ENCODE measurements at regions not wholly inside any gene's neighbourhood (a gene's known extent, or its start where the extent isn't known, plus 50 kb on each side); places are given as distances from the start of the nearest gene placed in this dataset.

GRCh38 chr20:48358176-48359054, 469.4 kb downstream of the PREX1 start:
- DNase-seq (ENCODE audit: low read depth, low spot score) = no peak

GRCh38 chr20:48357714-48358113, 470.1 kb downstream of the PREX1 start:
- no peak for DNase-seq (ENCODE audit: low read depth, low spot score)

- no peak for DNase-seq (ENCODE audit: low read depth, low spot score)
Measured at GRCh38 chr20:48354903-48355302, 472.9 kb downstream of the PREX1 start.

GRCh38 chr20:48354320-48354876, 473.4 kb downstream of the PREX1 start:
- no peak for DNase-seq (ENCODE audit: low read depth, low spot score)

GRCh38 chr20:48352628-48353027, 475.2 kb downstream of the PREX1 start:
- DNase-seq (ENCODE audit: low read depth, low spot score) = no peak

- no peak for DNase-seq (ENCODE audit: low read depth, low spot score)
Measured at GRCh38 chr20:48352042-48352441, 475.8 kb downstream of the PREX1 start.

GRCh38 chr20:48350313-48350988, 477.3 kb downstream of the PREX1 start:
- peak; percentile 78 for DNase-seq (ENCODE audit: low read depth, low spot score)

GRCh38 chr20:48349656-48350055, 478.1 kb downstream of the PREX1 start:
- DNase-seq (ENCODE audit: low read depth, low spot score) = no peak

- DNase-seq (ENCODE audit: low read depth, low spot score) = no peak
Measured at GRCh38 chr20:48348022-48348421, 479.8 kb downstream of the PREX1 start.

GRCh38 chr20:48342822-48343513, 484.8 kb downstream of the PREX1 start:
- DNase-seq (ENCODE audit: low read depth, low spot score) = no peak

- DNase-seq (ENCODE audit: low read depth, low spot score) = no peak
Measured at GRCh38 chr20:48340883-48341281, 486.9 kb downstream of the PREX1 start.

- no peak for DNase-seq (ENCODE audit: low read depth, low spot score)
Measured at GRCh38 chr20:48339986-48340882, 487.6 kb downstream of the PREX1 start.

GRCh38 chr20:48339190-48339985, 488.4 kb downstream of the PREX1 start:
- DNase-seq (ENCODE audit: low read depth, low spot score) = no peak

GRCh38 chr20:48338717-48339116, 489.1 kb downstream of the PREX1 start:
- DNase-seq (ENCODE audit: low read depth, low spot score) = no peak

GRCh38 chr20:48336597-48336996, 491.2 kb downstream of the PREX1 start:
- no peak for DNase-seq (ENCODE audit: low read depth, low spot score)

GRCh38 chr20:48335308-48336050, 492.3 kb downstream of the PREX1 start:
- no peak for DNase-seq (ENCODE audit: low read depth, low spot score)

- DNase-seq (ENCODE audit: low read depth, low spot score) = no peak
Measured at GRCh38 chr20:48333707-48334106, 494.1 kb downstream of the PREX1 start.

- DNase-seq (ENCODE audit: low read depth, low spot score) = no peak
Measured at GRCh38 chr20:48332555-48332954, 495.2 kb downstream of the PREX1 start.

GRCh38 chr20:48331518-48332286, 496.1 kb downstream of the PREX1 start:
- DNase-seq (ENCODE audit: low read depth, low spot score) = peak; percentile 43
